OCI-LY7 (cell line): ENCODE measurements at regions not wholly inside any gene's neighbourhood (a gene's known extent, or its start where the extent isn't known, plus 50 kb on each side); places are given as distances from the start of the nearest gene placed in this dataset.

ENCODE experiments used
- BruUV-seq: library from RNA; stranded (reverse); fragments of 400-500 nt; replicated peaks from 2 replicates; lab custom pipeline; 2021; lab: Mats Ljungman, UMichigan
- CTCF ChIA-PET: fragments of 300-600 bp; sonication (Branson Sonifier 250); formaldehyde crosslinking; loops from one replicate; lab custom pipeline; 2022; ENCODE audit warnings: antibody characterized with exemption; ENCODE audit not compliant: unreplicated experiment; lab: Charles Lee
- POLR2A ChIA-PET: fragments of 300-600 bp; sonication (Branson Sonifier 250); formaldehyde crosslinking; loops from one replicate; lab custom pipeline; 2022; ENCODE audit warnings: antibody characterized with exemption; lab: Charles Lee
- DNase-seq: peaks from one replicate; pipeline ENCODE4 v3.0.0-alpha.2; 2015; ENCODE audit warnings: low spot score
- H2AFZ ChIP-seq: fragments of 200-600 bp; sonication (generic), shearing (Covaris generic); 2 replicates; pipeline ENCODE4 v1.6.1; 2014; ENCODE audit warnings: mild to moderate bottlenecking, antibody characterized with exemption, low read length, moderate library complexity
- H3K27ac ChIP-seq: fragments of 200-600 bp; sonication (generic); 2 replicates; pipeline ENCODE4 v1.5.1; 2014; ENCODE audit warnings: mixed run types, low read depth, mild to moderate bottlenecking, moderate library complexity, low read length, inconsistent platforms; ENCODE audit not compliant: poor library complexity, severe bottlenecking
- H3K36me3 ChIP-seq: fragments of 200-600 bp; sonication (generic); 2 replicates; pipeline ENCODE4 v1.6.1; 2014; ENCODE audit warnings: mild to moderate bottlenecking, antibody characterized with exemption, low read length, moderate library complexity, mixed read lengths; ENCODE audit not compliant: insufficient read depth
- H3K4me1 ChIP-seq: fragments of 200-600 bp; sonication (generic); 2 replicates; pipeline ENCODE4 v1.5.1; 2014; ENCODE audit warnings: mild to moderate bottlenecking, low read length; ENCODE audit not compliant: insufficient read depth, poor library complexity, severe bottlenecking
- H3K4me2 ChIP-seq: fragments of 200-600 bp; sonication (generic); 2 replicates; pipeline ENCODE4 v1.6.1; 2014; ENCODE audit warnings: mild to moderate bottlenecking, low read length
- H3K4me3 ChIP-seq: fragments of 200-600 bp; sonication (generic); 2 replicates; pipeline ENCODE4 v1.5.1; 2014; ENCODE audit warnings: mild to moderate bottlenecking, low read depth, low read length; ENCODE audit not compliant: poor library complexity, severe bottlenecking
- H3K79me2 ChIP-seq: fragments of 200-600 bp; sonication (generic); 2 replicates; pipeline ENCODE4 v1.6.1; 2016; ENCODE audit warnings: low read depth, mild to moderate bottlenecking, low read length, moderate library complexity, mixed read lengths; ENCODE audit not compliant: insufficient read depth
- H3K9me2 ChIP-seq: fragments of 200-600 bp; sonication (generic); 2 replicates; pipeline ENCODE4 v1.6.1; 2016; ENCODE audit warnings: mild to moderate bottlenecking, low read length, mixed read lengths; ENCODE audit not compliant: insufficient read depth
- H3K9me3 ChIP-seq: fragments of 200-600 bp; sonication (generic); 2 replicates; pipeline ENCODE4 v1.6.1; 2014; ENCODE audit warnings: mild to moderate bottlenecking, mixed run types, low read length, mixed read lengths
- H4K20me1 ChIP-seq: fragments of 200-600 bp; sonication (generic); 2 replicates; pipeline ENCODE4 v1.6.1; 2014; ENCODE audit warnings: mild to moderate bottlenecking, antibody characterized with exemption, low read length, moderate library complexity, mixed read lengths; ENCODE audit not compliant: insufficient read depth
- CTCF ChIP-seq: fragments of 200-600 bp; sonication (generic); conservative IDR thresholded peaks from 2 replicates; pipeline ENCODE4 v1.5.1; 2014; ENCODE audit warnings: mild to moderate bottlenecking, antibody characterized with exemption, low read length, moderate library complexity, mixed read lengths
- EZH2phosphoT487 ChIP-seq: fragments of 200-600 bp; sonication (generic); IDR thresholded peaks from 2 replicates; pipeline ENCODE4 v1.6.1; 2018; ENCODE audit warnings: low read depth, borderline replicate concordance, mild to moderate bottlenecking, mixed run types, antibody characterized with exemption, low read length, moderate library complexity, mixed read lengths
- intact Hi-C: fragments of 100-400 bp; cut with micrococcal nuclease; formaldehyde crosslinking; loops from one replicate; pipeline ENCODE4 v1.10.0; 2022; ENCODE audit not compliant: unreplicated experiment

- intact Hi-C loops, result no loop called here
- H2AFZ ChIP-seq, result no peak overlapping the region
- CTCF ChIA-PET, result no interaction called here
- no peaks in the 10 kb centered on the region for H3K79me2 ChIP-seq
- H3K36me3 ChIP-seq, result no peaks in the 10 kb centered on the region
- TF ChIP-seq EZH2phosphoT487 (no peak), CTCF (no peak)
- POLR2A ChIA-PET, result no interaction called here
- no peak overlapping the region for H3K27ac ChIP-seq
- BruUV-seq, result no TSS peak
- no peaks in the 10 kb centered on the region for H3K9me3 ChIP-seq
- no peaks in the 10 kb centered on the region for H3K9me2 ChIP-seq
- no peaks in the 10 kb centered on the region for H4K20me1 ChIP-seq
- H3K4me1 ChIP-seq, result no peaks in the 10 kb centered on the region
- no peak for DNase-seq
- H3K4me3 ChIP-seq, result no peak overlapping the region
- no peak overlapping the region for H3K4me2 ChIP-seq
These were observed 119.7 kb upstream of the NIPBL start for GRCh38 chr5:36756848-36757247.

GRCh38 chr5:36759117-36759516, 117.5 kb upstream of the NIPBL start:
- no peaks in the 10 kb centered on the region for H3K9me3 ChIP-seq
- no peaks in the 10 kb centered on the region for H4K20me1 ChIP-seq
- no peak overlapping the region for H3K4me2 ChIP-seq
- intact Hi-C loops, result no loop called here
- no TSS peak for BruUV-seq
- DNase-seq, result no peak
- H3K9me2 ChIP-seq, result no peaks in the 10 kb centered on the region
- CTCF ChIA-PET, result interaction anchor here (0.6 kb wide), 1 partner anchor 438 kb away, joined by 3 read pairs; no protein-coding TSS in a partner anchor
- H3K79me2 ChIP-seq, result no peaks in the 10 kb centered on the region
- no peak overlapping the region for H3K27ac ChIP-seq
- H3K4me1 ChIP-seq, result no peaks in the 10 kb centered on the region
- no peak overlapping the region for H2AFZ ChIP-seq
- POLR2A ChIA-PET, result no interaction called here
- H3K4me3 ChIP-seq, result no peak overlapping the region
- no peak for TF ChIP-seq CTCF
- no peak for TF ChIP-seq EZH2phosphoT487
- no peaks in the 10 kb centered on the region for H3K36me3 ChIP-seq

- Histone ChIP-seq H3K9me3 (no peaks in the 10 kb centered on the region), H3K4me2 (no peak overlapping the region), H3K79me2 (no peaks in the 10 kb centered on the region), H3K4me3 (no peak overlapping the region), H3K36me3 (no peaks in the 10 kb centered on the region), H3K4me1 (no peaks in the 10 kb centered on the region), H4K20me1 (no peaks in the 10 kb centered on the region), H2AFZ (no peak overlapping the region), H3K27ac (no peak overlapping the region), H3K9me2 (no peaks in the 10 kb centered on the region)
- DNase-seq, result no peak
- POLR2A ChIA-PET, result interaction anchor here (1.7 kb wide), 1 partner anchor 8 kb away, joined by 3 read pairs; no protein-coding TSS in a partner anchor
- intact Hi-C loops, result no loop called here
- TF ChIP-seq EZH2phosphoT487, result no peak
- no peak for TF ChIP-seq CTCF
- CTCF ChIA-PET, result no interaction called here
- no TSS peak for BruUV-seq
These were observed 113.1 kb upstream of the NIPBL start for GRCh38 chr5:36763454-36763853.
